ENCODE measurements at regions not wholly inside any gene's neighbourhood (a gene's known extent, or its start where the extent isn't known, plus 50 kb on each side); places are given as distances from the start of the nearest gene placed in this dataset.

DNA sequence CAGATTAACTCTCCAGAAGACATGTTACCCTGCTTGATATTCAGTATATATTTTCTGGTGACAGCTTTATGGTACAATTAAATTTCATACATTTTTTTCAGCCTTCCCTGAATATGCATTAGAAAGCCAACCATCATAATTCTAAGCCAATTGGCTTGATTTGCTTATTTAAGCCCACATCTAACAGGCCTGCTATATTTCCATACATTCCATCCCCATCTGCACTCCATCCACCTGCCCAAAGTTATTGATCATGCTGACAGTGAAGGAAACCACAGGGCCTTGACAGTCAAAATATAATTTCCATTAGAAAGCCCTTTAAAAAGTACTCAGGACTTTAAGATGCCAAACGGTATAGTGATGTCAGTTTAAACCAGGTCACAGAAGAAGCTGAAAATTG, 164.3 kb downstream of the GXYLT1 start:
- TF ChIP-seq, protein P1, sequence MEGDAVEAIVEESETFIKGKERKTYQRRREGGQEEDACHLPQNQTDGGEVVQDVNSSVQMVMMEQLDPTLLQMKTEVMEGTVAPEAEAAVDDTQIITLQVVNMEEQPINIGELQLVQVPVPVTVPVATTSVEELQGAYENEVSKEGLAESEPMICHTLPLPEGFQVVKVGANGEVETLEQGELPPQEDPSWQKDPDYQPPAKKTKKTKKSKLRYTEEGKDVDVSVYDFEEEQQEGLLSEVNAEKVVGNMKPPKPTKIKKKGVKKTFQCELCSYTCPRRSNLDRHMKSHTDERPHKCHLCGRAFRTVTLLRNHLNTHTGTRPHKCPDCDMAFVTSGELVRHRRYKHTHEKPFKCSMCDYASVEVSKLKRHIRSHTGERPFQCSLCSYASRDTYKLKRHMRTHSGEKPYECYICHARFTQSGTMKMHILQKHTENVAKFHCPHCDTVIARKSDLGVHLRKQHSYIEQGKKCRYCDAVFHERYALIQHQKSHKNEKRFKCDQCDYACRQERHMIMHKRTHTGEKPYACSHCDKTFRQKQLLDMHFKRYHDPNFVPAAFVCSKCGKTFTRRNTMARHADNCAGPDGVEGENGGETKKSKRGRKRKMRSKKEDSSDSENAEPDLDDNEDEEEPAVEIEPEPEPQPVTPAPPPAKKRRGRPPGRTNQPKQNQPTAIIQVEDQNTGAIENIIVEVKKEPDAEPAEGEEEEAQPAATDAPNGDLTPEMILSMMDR (IDR thresholded peaks at IDR 0.05 in 8 of 11, conservative IDR thresholded peaks at IDR 0.05 in 3 of 11) = no peak
- no peak for TF ChIP-seq POLR2A (IDR thresholded peaks at IDR 0.05)
- no peak for TF ChIP-seq POLR2AphosphoS5 (IDR thresholded peaks at IDR 0.05)
